M059J (cell line): ENCODE measurements at regions not wholly inside any gene's neighbourhood (a gene's known extent, or its start where the extent isn't known, plus 50 kb on each side); places are given as distances from the start of the nearest gene placed in this dataset.
"Not testable (repeated sequence)": the region's sequence is repeated elsewhere in the genome, so short reads cannot be mapped to it uniquely, and the experiment has no call there.

Experiments used
- DNase-seq: peaks from one replicate; pipeline ENCODE4 v3.0.0-alpha.2; 2012; ENCODE audit warnings: low read depth

- DNase-seq: no peak
These were observed 276.1 kb upstream of the SPAG17 start for GRCh38 chr1:118461154-118461553.

GRCh38 chr1:118459871-118460270 lies 274.8 kb upstream of the SPAG17 start:
- DNase-seq: no peak

GRCh38 chr1:118453856-118454255 lies 268.8 kb upstream of the SPAG17 start:
- DNase-seq: not testable (repeated sequence)

- no peak for DNase-seq
These were observed 260.1 kb upstream of the SPAG17 start for GRCh38 chr1:118445156-118445555.

- DNase-seq: no peak
These were observed 257.2 kb upstream of the SPAG17 start for GRCh38 chr1:118442214-118442613.

GRCh38 chr1:118437664-118438063 lies 252.6 kb upstream of the SPAG17 start:
- no peak for DNase-seq

- no peak for DNase-seq
These were observed 244.8 kb upstream of the SPAG17 start for GRCh38 chr1:118429856-118430255.

GRCh38 chr1:118421868-118422350 lies 236.9 kb upstream of the SPAG17 start:
- DNase-seq: no peak

GRCh38 chr1:118404024-118404423 lies 219.0 kb upstream of the SPAG17 start:
- DNase-seq: no peak

- DNase-seq: no peak
These were observed 212.4 kb upstream of the SPAG17 start for GRCh38 chr1:118397496-118397859.

GRCh38 chr1:118396829-118397495 lies 211.9 kb upstream of the SPAG17 start:
- peak; percentile 3 for DNase-seq

GRCh38 chr1:118396279-118396678 lies 211.3 kb upstream of the SPAG17 start:
- no peak for DNase-seq

- DNase-seq: no peak
These were observed 210.5 kb upstream of the SPAG17 start for GRCh38 chr1:118395430-118395991.

GRCh38 chr1:118390955-118391354 lies 205.9 kb upstream of the SPAG17 start:
- no peak for DNase-seq

- no peak for DNase-seq
These were observed 203.4 kb upstream of the SPAG17 start for GRCh38 chr1:118388301-118388959.

- DNase-seq: no peak
These were observed 196.3 kb upstream of the SPAG17 start for GRCh38 chr1:118381197-118381869.

GRCh38 chr1:118377183-118377582 lies 192.2 kb upstream of the SPAG17 start:
- not testable (repeated sequence) for DNase-seq

- DNase-seq: no peak
These were observed 186.6 kb upstream of the SPAG17 start for GRCh38 chr1:118371612-118372011.

- DNase-seq: no peak
These were observed 185.8 kb upstream of the SPAG17 start for GRCh38 chr1:118370861-118371260.

GRCh38 chr1:118366286-118366685 lies 181.3 kb upstream of the SPAG17 start:
- peak; percentile 12 for DNase-seq

GRCh38 chr1:118364882-118365281 lies 179.9 kb upstream of the SPAG17 start:
- DNase-seq: no peak

- no peak for DNase-seq
These were observed 178.4 kb upstream of the SPAG17 start for GRCh38 chr1:118363396-118363795.

GRCh38 chr1:118360817-118361216 lies 175.8 kb upstream of the SPAG17 start:
- peak; percentile 78 for DNase-seq
